Pancreas (tissue), 10 donors: ENCODE measurements at regions not wholly inside any gene's neighbourhood (a gene's known extent, or its start where the extent isn't known, plus 50 kb on each side); places are given as distances from the start of the nearest gene placed in this dataset.
"Not testable (repeated sequence)": the region's sequence is repeated elsewhere in the genome, so short reads cannot be mapped to it uniquely, and the experiment has no call there.

Experiments
- ATAC-seq, 4 donors: fragments of 200-7000 bp; cut with Tn5 transposase; one replicate each; pipeline versions ENCODE4 v1.8.0 to v1.9.1; 2020; ENCODE audit warnings: mild to moderate bottlenecking in 4 of 4, moderate library complexity in 4 of 4
- DNase-seq, 6 donors: peaks; one replicate each; pipeline ENCODE4 v3.0.0-alpha.2; 2020
- FAIRE-seq: peaks from 2 replicates; lab custom pipeline; 2012; peaks lifted over from hg19 to GRCh38; lab: Jason Lieb, UNC
- H3K27ac ChIP-seq, 4 donors: fragments of 200-600 bp; sonication (generic); 1 replicate in 3 of 4; 2 replicates in 1 of 4; pipeline versions ENCODE4 v1.5.0 to v1.8.0; 2020
- H3K27me3 ChIP-seq, 4 donors: fragments of 200-600 bp; one replicate each; pipeline ENCODE4 v1.8.0; 2021
- H3K36me3 ChIP-seq, 3 donors: fragments of 200-600 bp; sonication (generic) in 1 of 3; one replicate each; pipeline versions ENCODE4 v1.5.0 to v1.8.0; 2020 to 2021
- H3K4me1 ChIP-seq, 3 donors: fragments of 200-600 bp; one replicate each; pipeline ENCODE4 v1.8.0; 2021
- H3K4me3 ChIP-seq, 4 donors: fragments of 200-600 bp; sonication (generic) in 2 of 4; one replicate each; pipeline versions ENCODE4 v1.5.0 to v1.8.0; 2020 to 2021
- H3K9me3 ChIP-seq, 4 donors: fragments of 200-600 bp; one replicate each; pipeline ENCODE4 v1.8.0; 2021
- CTCF ChIP-seq, 4 donors: fragments of 200-600 bp; sonication (generic) in 3 of 4; IDR thresholded peaks; one replicate each; pipeline versions ENCODE4 v1.5.0 to v1.8.0; 2021; ENCODE audit warnings: antibody characterized with exemption in 4 of 4
- WGBS, 2 donors: extraction: QIAGEN DNeasy Blood & Tissue Kit; methylation state at CpG; one replicate each; pipeline ENCODE4 v1.1.7; 2013; 5-methylcytosine and 5-hydroxymethylcytosine counted together
- intact Hi-C, 3 donors: fragments of 100-400 bp; cut with DNase I; formaldehyde crosslinking; loops; one replicate each; pipeline versions ENCODE4 v1.11.1 to v1.14.2; 2022
- donor health status: healthy with polysubstance abuse.
- donor health status: DM: no; HTN: no; CAD: no; lungs with moderate emphysema.
- donor health status: DM: no; HTN: no; CAD: no.
- donor health status: control.
- donor health status: control.
- donor health status: Bipolar disorder and iron deficiency.
- donor health status: DM: yes; HTN: yes; CAD: no.
- donor health status: DM: no; HTN: no; CAD: no.
- donor health status: DM: no; HTN: no; CAD: no.
- donor health status: DM: yes; HTN: yes; CAD: no.

- no peak for DNase-seq
- 74 to 78% methylated on average over 1 of the region's 1 CpG for WGBS, 2 donors
- Histone ChIP-seq H3K4me1 (no peaks in the 10 kb centered on the region), H3K4me3 (no peak overlapping the region), H3K27ac (no peak overlapping the region), H3K9me3 (no peaks in the 10 kb centered on the region), H3K36me3 (no peaks in the 10 kb centered on the region), H3K27me3 (peaks cover 0 to 3% (median 0%) of the 10 kb centered on the region in 4 donors)
- no peak for FAIRE-seq
- intact Hi-C loops: no loop called here
- ATAC-seq: no peak
- no peak for TF ChIP-seq CTCF (IDR thresholded peaks at IDR 0.05)
Observed at GRCh38 chr20:55086421-55086820, 611.0 kb downstream of the DOK5 start.

GRCh38 chr20:55079917-55080316 is 604.5 kb downstream of the DOK5 start:
- no peak for TF ChIP-seq CTCF (IDR thresholded peaks at IDR 0.05)
- H3K9me3 ChIP-seq: no peaks in the 10 kb centered on the region

GRCh38 chr20:55074266-55074840 is 599.0 kb downstream of the DOK5 start:
- FAIRE-seq, intact Hi-C loops, H3K36me3 ChIP-seq, H3K4me1 ChIP-seq, H3K27me3 ChIP-seq, DNase-seq, H3K4me3 ChIP-seq, H3K27ac ChIP-seq, ATAC-seq, H3K9me3 ChIP-seq: not testable (repeated sequence)
- 85 to 90% methylated on average over 19 of the region's 19 CpGs for WGBS, 2 donors

More at GRCh38 chr20:55079917-55080316, 604.5 kb downstream of the DOK5 start:
- 62 to 75% methylated on average over 4 of the region's 4 CpGs for WGBS, 2 donors
- DNase-seq (no peak), ATAC-seq (no peak), FAIRE-seq (no peak)
- Histone ChIP-seq H3K27me3 (peaks cover 0 to 3% (median 0%) of the 10 kb centered on the region in 4 donors), H3K4me3 (no peak overlapping the region), H3K36me3 (no peaks in the 10 kb centered on the region), H3K4me1 (no peaks in the 10 kb centered on the region), H3K27ac (no peak overlapping the region)
- intact Hi-C loops: no loop called here

- FAIRE-seq (no peak), ATAC-seq (no peak), DNase-seq (no peak)
- no peak for TF ChIP-seq CTCF (IDR thresholded peaks at IDR 0.05)
- Histone ChIP-seq H3K27me3 (no peaks in the 10 kb centered on the region), H3K27ac (no peak overlapping the region), H3K4me1 (no peaks in the 10 kb centered on the region), H3K36me3 (no peaks in the 10 kb centered on the region), H3K9me3 (no peaks in the 10 kb centered on the region), H3K4me3 (no peak overlapping the region)
- intact Hi-C loops: no loop called here
- WGBS, 2 donors: 27 to 32% methylated on average over 1 of the region's 1 CpG
Observed at GRCh38 chr20:55070001-55070400, 594.6 kb downstream of the DOK5 start.

- H3K27ac ChIP-seq: no peak overlapping the region
- H3K9me3 ChIP-seq: no peaks in the 10 kb centered on the region
- no peak for DNase-seq
- no peaks in the 10 kb centered on the region for H3K36me3 ChIP-seq
- ATAC-seq: no peak
- H3K4me1 ChIP-seq: no peaks in the 10 kb centered on the region
- 68 to 86% methylated on average over 7 of the region's 7 CpGs for WGBS, 2 donors
- H3K27me3 ChIP-seq: no peaks in the 10 kb centered on the region
- no peak overlapping the region for H3K4me3 ChIP-seq
- FAIRE-seq: no peak
- TF ChIP-seq CTCF (IDR thresholded peaks at IDR 0.05): no peak
- intact Hi-C loops: no loop called here
Observed at GRCh38 chr20:55067158-55067825, 591.9 kb downstream of the DOK5 start.
